M059J (cell line): ENCODE measurements at regions not wholly inside any gene's neighbourhood (a gene's known extent, or its start where the extent isn't known, plus 50 kb on each side); places are given as distances from the start of the nearest gene placed in this dataset.

Experiments used
- DNase-seq: peaks from one replicate; pipeline ENCODE4 v3.0.0-alpha.2; 2012; ENCODE audit warnings: low read depth

- no peak for DNase-seq
Observed at GRCh38 chr18:28647961-28648360, 471.0 kb upstream of the CDH2 start.

DNA sequence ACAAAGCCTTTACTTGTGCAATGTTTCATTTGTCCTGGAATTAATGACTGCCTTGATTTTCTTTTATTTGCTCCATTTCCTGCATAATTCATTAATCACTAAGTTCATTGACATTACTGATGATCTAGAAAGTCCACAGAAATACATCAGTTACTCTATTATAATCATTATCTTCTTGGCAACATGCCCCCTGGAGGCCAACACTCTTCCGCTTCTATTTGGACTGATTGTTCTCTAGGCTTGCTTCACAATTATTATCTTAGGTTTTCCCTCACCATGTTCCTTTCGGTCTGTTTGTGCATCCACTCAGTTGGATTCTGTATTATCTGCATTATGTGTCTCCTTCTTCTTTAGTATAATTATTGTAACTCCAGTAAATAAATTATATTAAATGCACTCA lies 461.0 kb upstream of the CDH2 start:
- DNase-seq, result no peak

- no peak for DNase-seq
Observed at GRCh38 chr18:28635530-28635929, 458.6 kb upstream of the CDH2 start.

DNA sequence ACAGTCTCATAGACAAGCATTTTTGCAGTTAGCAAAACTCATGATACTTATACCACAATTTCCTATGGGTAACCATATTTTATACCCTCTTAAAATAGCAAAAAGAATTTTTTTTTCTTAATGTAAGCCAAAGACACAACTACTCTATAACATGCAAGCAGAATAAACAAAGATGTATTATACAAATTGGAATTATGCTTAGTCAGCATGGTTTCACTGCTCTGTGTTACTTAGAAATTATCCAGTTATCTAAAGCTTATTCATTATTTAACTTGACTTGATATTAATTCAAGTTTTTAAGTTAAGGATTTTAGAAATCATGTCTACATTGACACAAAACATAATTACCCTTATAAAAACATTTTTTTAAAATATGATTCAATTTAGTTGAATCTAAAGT lies 449.8 kb upstream of the CDH2 start:
- DNase-seq, result no peak

DNA sequence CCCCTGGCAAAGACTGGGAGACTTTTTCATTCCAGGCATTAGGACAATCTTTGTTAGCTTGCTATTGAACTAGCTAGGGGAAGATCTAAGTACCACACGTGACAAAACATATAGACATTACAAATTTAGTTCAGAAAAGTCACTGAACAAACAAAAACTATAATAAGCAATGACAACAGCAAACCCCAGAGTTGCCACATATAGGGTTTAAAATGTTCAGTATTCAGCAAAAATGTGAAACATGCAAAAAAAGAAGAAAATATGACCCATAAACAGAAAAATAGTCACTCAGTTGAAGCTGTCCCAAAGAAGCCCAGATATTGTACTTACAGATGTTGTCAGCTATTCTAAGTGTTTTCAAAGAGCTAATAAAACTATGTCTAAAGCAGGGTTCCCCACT lies 431.1 kb upstream of the CDH2 start:
- no peak for DNase-seq

DNA sequence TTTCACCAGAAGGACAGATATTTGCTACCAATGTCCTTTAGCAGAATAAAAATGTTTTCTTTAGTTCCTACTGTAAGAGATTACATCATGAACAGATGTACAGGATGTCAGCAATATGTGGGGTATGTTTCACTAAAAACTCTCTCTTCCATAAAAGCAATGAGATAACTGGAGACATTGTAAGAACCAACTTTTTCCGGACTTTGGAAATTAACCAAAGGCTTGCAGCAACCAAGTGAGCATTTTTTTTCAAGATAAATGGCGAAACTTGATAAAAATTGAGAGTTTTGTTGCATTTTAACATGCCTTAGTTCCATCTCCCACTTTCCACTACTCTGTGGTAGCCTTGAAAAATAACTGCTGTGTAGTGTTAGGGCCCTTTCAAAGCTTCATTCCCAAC lies 429.8 kb upstream of the CDH2 start:
- DNase-seq, result no peak

DNA sequence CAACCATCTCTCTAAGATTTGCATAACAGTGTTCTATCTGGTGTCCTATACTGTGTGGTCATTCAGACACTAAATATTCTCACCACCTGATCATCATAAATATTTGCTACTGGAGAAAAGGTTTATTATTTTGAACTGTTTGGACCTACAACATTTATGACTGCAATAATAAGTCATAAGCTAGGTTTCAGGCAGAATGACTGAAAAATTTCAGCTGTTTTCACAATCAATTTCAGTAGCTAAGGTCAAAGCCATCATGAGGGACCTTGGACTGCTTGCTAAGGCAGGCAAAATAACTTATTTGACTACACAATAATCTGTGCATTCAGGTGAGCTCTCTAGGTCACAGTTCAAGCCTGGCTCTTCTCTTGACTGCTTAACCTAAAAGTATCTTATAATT lies 425.5 kb upstream of the CDH2 start:
- DNase-seq, result no peak

DNA sequence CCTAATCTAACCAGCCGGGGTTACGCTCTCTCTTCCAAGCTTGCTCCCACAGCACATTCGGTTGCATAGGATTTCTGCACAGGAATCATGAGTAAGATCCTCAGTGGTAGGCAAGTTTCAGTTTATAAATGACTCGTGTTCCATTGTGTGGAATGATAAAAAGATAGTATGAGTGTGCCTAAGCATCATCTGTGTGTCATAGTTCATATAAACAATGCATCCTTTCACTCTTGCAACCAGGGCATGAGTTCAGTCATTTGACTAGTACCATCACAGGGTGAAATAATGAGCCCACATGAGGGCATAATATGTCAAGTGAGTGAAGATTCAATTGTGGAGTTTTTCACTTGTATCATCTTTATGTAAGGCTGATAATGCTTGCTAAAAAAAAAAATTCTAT lies 417.1 kb upstream of the CDH2 start:
- peak; percentile 58 for DNase-seq

DNA sequence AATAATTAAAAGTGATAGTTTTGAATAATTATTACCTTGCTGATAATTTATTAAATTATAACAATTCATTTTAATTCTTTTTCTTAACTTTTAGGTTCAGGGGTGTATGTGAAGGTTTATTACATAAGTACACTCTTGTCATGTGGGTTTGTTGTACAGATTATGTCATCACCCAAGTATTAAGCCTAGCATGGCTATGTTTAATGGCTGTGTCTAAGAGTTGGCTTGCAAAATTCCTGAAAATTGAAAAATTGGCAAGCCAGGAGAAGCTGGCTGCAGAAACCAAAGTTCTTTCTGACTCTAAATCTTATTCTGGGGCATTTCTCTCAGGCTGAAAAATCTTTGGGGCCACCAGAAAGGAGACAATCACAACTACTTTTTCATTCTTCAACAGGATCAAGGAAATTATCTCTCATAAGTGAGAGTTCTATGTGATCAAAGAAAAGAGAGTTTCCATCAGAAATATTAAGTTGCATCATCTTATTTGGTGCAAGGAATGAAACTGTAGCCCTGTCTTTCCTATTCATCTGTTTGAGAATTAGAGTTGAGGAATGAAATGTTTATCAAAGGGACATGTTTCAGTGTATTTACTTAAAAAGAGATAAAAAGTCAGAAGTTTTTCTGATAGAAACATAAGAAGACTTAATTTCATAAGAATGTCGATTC lies 412.1 kb upstream of the CDH2 start:
- DNase-seq, result peak; percentile 12

DNA sequence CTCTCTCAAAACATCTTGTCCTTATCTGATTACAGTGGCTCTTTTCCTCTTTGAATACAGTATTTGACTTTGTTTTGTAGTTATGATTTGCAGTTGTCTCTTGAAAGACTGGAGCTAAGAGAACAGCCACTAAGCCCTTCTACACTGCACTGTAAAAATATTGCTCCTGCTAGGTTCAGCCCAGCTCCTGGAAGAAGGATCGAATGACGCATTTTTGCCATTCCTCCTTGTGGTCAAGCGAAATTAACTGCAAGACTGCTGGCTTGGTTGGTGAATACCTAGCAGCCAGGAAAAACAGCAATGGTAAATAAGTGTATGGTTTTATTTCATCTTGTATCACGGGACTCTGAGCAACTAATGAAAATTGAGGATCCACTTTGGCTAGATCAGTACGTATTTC lies 407.8 kb upstream of the CDH2 start:
- DNase-seq, result peak; percentile 93

GRCh38 chr18:28582724-28583123 lies 405.8 kb upstream of the CDH2 start:
- no peak for DNase-seq

DNA sequence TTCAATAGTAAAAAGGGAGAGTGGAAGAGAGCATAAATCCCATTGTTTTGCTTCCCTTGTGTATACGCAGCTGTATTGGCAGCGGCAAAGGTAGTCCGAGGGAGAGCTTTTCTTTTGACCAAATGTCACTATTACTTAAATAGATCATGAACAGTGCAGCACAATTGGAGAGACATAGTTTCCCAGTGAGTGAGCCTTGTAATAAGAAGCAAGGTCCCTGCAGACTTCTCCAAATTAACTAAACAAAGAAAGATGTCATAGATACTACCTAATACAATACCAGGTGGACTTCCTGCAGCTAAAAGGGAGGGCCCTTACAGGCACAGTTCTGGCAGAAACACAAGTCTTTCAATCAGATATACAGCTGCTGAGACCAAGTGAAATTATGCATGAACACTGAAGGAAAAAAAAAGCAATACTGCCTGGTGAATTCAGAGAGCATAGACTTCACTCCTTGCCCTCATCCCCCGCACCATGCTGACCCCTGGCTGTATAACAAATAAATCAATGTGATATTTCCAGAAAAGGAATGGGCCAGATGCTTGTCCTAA lies 404.7 kb upstream of the CDH2 start:
- DNase-seq, result no peak

DNA sequence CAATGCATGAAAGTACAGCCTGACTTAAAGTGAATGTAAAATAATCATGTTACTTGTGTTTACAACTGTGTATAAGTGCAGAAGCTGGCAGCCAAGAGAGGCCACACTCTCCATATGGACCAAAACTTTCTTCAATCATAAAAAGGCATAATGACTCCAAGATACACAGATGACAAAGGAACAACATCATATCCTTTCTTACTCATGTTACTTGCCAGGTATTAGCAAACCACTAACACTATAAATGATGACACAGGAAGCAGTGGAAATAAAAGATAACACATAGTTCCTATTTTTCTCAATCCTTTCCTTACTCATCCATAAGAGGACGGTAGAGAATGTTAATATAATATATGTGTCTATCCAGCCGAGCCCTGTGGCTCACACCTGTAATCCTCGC lies 400.0 kb upstream of the CDH2 start:
- DNase-seq, result no peak

GRCh38 chr18:28575123-28575522 lies 398.2 kb upstream of the CDH2 start:
- no peak for DNase-seq

DNA sequence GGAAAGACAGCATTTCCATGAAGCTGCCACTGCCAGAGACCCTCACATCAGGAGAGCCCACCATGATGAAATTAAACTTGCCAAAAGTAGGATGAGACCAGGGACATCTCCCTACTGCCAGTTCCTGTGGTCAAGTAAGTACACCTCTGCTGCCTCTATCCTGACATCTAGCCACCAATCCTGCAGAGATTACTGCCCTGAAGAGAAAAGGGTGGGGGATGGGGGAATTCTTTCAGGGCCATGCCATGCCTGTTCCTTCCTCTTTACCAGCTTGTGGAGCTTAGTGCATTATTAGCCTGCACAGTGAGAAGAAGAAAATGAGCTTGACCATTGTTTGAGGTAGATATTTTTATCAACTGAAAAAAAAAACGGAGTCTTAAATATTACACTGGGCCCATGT lies 397.2 kb upstream of the CDH2 start:
- no peak for DNase-seq

DNA sequence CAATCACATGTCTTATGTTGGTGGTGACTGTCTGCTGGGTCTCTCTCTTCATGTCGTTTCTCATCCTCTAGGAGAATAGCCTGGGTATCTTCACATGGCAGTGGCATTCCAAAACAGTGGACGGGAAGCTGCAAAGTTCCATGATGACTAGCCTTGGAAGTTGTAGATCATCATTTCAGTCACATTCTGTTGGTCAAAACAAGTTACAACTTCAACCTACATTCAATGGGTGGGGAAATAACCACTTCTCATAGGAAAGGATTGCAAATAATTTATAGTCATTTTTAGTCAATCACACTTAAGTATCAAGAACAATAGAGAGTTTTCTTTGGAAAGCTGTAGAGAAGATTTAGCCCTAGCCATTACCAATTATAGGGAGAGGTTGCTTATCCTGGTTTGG lies 395.0 kb upstream of the CDH2 start:
- DNase-seq, result no peak

GRCh38 chr18:28560331-28560730 lies 383.4 kb upstream of the CDH2 start:
- DNase-seq, result no peak

GRCh38 chr18:28559511-28559910 lies 382.6 kb upstream of the CDH2 start:
- DNase-seq, result peak; percentile 15

DNA sequence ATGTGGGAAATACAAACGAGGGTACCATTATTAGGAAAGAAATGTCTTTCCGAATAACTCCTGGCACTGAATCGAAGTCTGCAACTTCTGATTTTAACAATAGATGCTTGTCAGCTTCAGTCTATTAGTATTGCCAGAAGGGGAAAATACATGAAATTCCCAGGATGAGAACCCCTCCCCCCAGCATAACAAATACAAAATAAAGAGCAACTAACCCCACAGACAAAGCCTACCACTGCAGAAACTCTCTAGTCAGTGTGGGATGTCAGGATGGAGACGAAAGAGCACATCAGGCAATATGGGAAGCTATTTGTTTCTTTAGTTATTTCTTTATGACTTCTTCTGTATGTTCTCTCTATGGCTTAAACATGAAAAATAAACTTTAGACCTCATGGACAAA lies 365.0 kb upstream of the CDH2 start:
- no peak for DNase-seq

DNA sequence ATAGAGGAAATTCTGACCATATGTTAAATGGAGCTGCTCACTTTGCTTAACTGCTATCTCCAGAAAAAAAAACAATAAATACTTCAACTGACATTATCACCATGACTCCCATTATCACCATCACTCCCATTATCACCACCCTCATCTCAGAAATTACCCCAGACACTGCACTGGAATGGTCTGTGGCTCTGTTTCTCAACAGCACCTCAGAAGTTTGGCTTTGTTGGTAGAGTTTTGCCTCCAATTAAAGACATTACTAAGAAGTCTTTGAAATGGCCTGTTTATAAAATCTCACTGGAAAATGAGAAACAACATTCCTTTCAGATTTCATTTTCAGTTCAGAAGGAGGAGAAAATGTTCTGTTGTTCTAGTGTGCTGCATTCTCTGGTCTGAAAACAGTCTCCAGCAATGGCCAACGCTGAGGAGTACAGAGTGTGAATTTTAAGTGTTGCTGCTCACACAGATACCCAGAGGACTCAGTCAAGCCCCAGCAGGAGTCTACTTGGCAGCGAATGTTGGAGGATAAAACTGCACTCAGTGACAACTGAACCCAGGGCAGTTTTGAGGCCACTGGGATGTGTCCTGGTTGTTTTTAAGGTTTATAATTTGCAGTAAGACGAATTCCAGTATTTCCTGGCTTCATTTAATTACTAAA lies 364.5 kb upstream of the CDH2 start:
- no peak for DNase-seq

DNA sequence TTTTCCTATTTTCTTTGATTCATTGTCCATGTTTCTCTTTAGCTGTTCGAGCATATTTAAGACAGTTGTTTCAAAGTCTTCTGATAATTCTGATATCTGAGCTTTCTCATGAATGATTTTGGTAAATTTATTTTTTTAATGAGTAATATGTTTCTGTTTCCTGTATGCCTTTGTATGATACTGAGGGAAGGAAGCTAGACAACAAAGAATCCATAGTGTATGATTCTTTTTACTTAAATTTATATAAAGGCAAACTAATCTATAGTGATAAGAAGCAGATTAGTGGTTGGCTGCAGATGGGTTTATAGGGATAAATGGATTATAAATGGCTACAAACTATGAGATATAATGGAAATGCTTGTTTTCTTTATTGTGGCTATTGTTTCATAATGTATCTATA lies 352.7 kb upstream of the CDH2 start:
- DNase-seq, result no peak

- DNase-seq, result no peak
Observed at GRCh38 chr18:28526196-28526595, 349.3 kb upstream of the CDH2 start.

GRCh38 chr18:28523758-28524475 lies 347.0 kb upstream of the CDH2 start:
- no peak for DNase-seq
